ENCODE measurements at regions not wholly inside any gene's neighbourhood (a gene's known extent, or its start where the extent isn't known, plus 50 kb on each side); places are given as distances from the start of the nearest gene placed in this dataset.

DNA sequence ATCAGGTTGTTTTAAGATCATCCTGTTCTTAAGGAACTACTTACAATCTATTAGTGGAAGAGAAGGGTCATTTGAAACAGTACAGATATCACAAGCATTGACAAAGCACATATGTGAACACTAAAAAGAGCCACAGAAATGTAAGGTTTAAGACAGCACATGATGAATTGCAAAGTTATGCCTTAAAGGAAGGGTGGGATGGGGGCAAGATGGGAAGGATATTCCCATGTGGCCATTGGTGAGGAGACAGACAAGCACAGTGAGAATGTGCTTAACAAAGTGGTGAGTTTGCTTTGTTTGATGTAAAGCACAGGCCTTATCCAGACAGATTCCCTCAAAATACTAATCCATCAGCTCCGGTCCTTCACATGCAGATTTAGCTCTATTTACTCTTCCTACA, 151.6 kb upstream of the IVNS1ABP start:
- no peak for TF ChIP-seq EZH2 (IDR thresholded peaks at IDR 0.05; ENCODE audit: borderline replicate concordance, low read depth, low read length, severe bottlenecking)
- TF ChIP-seq, protein P1, sequence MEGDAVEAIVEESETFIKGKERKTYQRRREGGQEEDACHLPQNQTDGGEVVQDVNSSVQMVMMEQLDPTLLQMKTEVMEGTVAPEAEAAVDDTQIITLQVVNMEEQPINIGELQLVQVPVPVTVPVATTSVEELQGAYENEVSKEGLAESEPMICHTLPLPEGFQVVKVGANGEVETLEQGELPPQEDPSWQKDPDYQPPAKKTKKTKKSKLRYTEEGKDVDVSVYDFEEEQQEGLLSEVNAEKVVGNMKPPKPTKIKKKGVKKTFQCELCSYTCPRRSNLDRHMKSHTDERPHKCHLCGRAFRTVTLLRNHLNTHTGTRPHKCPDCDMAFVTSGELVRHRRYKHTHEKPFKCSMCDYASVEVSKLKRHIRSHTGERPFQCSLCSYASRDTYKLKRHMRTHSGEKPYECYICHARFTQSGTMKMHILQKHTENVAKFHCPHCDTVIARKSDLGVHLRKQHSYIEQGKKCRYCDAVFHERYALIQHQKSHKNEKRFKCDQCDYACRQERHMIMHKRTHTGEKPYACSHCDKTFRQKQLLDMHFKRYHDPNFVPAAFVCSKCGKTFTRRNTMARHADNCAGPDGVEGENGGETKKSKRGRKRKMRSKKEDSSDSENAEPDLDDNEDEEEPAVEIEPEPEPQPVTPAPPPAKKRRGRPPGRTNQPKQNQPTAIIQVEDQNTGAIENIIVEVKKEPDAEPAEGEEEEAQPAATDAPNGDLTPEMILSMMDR (IDR thresholded peaks at IDR 0.05; ENCODE audit: borderline replicate concordance, extremely low read depth, low read length, poor library complexity, severe bottlenecking): no peak
